Kidney tubule cell (primary cell): ENCODE measurements at regions not wholly inside any gene's neighbourhood (a gene's known extent, or its start where the extent isn't known, plus 50 kb on each side); places are given as distances from the start of the nearest gene placed in this dataset.
A peak's percentile ranks its signal among the peaks of the same experiment; 100 is the strongest.
"Not testable (repeated sequence)": the region's sequence is repeated elsewhere in the genome, so short reads cannot be mapped to it uniquely, and the experiment has no call there.

Experiments used
- DNase-seq: peaks from one replicate; pipeline ENCODE4 v3.0.0-alpha.2; 2018; ENCODE audit warnings: low spot score

DNA sequence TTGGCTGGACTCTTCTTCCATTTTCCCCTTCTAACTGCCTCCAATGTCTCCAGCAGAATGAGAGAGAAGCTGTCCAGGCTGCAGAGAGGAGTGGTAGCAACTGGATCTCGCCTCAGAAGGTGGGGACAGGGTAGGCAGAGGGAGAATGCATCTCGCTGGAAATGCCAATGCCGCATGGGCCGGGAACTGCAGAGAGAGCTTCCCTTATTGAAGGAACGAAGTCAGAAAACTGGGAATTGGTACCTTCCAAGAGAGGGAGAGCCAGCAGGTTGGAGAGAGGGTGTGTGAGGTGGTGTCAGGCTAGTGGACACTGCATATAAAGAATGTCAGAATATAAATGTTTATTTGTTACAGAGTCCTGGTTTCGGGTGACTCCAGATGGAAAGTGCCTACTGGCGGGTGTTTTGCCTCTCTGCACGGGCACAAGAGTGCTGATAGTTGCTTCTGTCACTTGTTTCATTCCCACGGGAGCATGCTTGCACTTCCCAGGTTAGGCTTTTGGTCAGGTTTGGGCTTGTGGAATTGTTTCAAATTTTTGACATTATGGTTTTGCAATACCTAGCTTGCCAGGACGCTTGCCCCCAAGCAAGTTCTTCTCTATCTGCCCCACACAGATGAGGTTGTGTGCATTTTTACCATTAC lies 156.8 kb upstream of the STS start:
- no peak for DNase-seq

GRCh38 chrX:6989858-6990257 lies 157.7 kb upstream of the STS start:
- no peak for DNase-seq

GRCh38 chrX:6988694-6989093 lies 158.8 kb upstream of the STS start:
- DNase-seq = peak; percentile 23

DNA sequence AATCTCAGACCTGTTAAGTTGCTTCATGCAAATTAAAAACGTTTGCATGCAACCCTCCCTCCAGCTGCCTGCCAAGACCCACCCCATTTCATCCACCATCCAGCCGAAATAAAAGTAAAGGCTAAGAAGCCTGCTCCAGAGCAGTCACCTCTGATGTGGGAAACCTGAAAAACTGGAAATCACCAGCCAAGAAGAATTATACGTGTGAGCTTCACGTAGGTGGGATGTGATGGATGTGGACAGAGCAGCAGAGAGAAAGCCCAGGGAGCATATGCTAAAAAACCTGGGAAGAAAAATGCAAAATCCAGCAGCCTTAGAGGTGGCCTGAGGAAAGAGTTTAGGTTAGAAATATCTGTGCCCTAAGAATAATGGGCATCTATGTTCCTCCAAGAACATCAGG lies 160.6 kb upstream of the STS start:
- DNase-seq = no peak

GRCh38 chrX:6985537-6985936 lies 162.0 kb upstream of the STS start:
- no peak for DNase-seq

- DNase-seq = no peak
These were observed 164.1 kb upstream of the STS start for GRCh38 chrX:6983207-6983955.

- DNase-seq = no peak
These were observed 165.7 kb upstream of the STS start for GRCh38 chrX:6981718-6982406.

DNA sequence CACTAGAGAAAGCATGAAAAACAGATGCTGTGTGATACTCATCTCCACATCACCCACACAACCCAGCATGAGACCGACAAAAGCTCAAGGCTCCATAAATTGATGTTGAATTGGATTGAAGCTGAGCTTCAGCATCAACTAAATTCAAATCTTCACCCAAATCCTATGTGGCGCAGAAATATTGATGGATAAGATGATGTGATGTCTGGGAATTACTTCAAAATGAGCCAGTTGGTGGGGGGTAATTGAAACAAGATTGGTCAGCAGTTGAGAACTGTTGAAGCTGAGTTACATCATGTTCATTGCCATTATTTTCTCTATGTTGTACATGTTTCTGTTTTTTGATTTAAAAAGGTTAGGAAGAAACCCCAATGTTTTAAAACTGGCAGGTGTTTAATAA lies 166.5 kb upstream of the STS start:
- DNase-seq = no peak

DNA sequence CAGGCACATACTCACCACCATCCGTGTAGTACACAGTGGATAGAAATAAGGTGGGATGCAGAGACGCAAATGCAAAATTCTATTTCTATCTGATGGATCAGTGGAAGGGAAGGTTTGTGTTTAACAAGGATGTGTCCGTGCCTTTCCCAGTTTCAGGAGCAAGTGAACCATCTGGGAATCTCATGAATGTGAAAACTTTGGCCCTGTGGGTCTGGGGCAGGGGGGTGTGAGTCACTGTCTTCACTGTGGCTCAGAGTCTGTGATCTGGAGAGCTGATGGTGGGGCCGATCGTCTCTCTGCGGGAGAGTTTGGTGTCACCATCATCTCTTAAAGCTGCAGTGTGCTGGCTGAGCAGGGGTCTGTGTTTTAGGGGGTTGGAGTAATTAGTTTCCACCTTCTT lies 179.3 kb upstream of the STS start:
- DNase-seq = peak; percentile 75

DNA sequence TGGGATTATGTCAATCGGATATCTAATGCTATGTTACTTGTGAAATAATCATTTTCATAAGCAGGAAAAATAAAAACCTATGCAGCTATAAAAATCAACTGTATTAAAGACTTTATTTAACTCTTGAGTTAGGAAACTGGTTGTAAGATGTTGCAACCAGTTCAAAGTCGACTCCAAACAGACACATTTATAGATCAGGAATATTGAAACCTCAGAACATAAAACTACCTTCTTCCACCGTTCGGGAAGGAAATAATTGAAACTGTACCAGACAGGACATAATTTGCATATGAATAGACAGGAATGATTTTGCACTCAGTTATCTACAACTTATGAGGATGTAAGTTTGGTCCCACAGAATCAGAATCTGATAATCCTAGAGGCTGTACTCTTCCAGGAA lies 181.8 kb upstream of the STS start:
- no peak for DNase-seq

DNA sequence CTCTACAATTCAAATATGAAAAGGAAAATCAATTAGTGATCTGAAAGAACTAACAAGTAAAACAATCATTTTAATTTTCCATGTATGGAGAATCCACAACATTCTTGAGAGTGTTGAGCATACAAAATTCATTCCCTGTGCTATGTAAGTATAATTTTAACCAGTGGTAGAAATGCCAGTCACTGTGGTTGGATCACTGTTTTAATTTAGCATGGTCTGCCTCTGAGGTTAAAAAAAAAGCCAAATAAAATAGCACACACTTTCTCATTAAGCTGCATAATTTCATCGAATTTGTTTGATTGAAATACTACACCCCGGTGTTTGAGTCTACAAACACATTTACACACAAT lies 185.5 kb upstream of the STS start:
- DNase-seq = no peak

DNA sequence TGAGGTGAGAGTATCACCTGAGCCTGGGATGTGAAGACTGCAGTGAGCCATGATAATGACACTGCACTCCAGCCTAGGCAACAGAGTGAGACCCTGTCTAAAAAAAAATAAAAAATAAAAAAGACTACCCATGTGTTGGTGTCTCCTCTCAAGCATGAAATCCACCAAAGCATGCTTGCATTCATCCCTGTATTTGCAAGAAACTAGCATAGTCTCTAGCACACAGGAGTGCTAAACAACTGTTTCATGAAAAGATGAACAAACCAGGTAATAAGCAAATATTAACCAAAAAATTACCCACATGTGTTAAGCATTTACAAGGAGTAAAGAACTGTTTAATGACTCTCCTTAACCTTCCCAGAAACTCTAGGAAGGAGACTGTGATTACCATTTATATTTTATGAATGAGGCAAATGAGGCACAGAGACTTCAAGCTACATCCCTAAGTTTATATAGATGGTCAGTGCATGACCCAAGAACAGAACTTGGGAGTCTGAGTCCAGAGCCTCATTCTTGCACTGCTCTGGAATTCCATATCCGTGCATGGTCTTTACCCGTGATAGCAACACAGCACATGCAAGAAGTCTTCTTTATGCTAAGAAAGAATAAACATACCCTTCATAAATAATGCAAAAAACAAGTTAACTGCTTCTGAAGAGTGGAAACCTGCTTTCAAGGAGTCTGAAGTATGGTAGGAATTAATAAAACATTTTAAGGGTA lies 186.1 kb upstream of the STS start:
- peak; percentile 64 for DNase-seq

- DNase-seq = no peak
These were observed 188.5 kb upstream of the STS start for GRCh38 chrX:6959006-6959405.

DNA sequence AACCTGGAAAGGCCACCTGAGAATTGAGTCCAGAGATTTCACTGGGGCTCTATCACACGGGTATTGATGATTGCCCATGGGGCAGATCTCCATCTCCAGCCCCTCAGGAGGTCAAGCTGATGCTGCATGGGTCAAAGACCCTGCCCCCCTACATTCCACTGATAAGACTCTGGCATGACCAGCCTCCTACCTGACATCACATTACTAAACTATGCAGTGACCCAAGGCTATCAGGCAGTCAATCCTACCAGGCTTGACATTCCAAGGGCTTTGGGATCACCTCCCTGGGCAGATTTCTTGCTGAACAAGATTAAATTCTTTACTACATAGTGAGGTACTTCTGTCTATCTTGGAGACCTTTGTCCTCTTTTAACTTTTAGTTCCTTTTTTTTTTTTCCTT lies 192.7 kb upstream of the STS start:
- no peak for DNase-seq

- no peak for DNase-seq
These were observed 201.3 kb upstream of the STS start for GRCh38 chrX:6946168-6946567.

- peak; percentile 45 for DNase-seq
These were observed 206.5 kb upstream of the STS start for GRCh38 chrX:6941041-6941440.

- DNase-seq = not testable (repeated sequence)
These were observed 214.6 kb upstream of the STS start for GRCh38 chrX:6932942-6933341.

DNA sequence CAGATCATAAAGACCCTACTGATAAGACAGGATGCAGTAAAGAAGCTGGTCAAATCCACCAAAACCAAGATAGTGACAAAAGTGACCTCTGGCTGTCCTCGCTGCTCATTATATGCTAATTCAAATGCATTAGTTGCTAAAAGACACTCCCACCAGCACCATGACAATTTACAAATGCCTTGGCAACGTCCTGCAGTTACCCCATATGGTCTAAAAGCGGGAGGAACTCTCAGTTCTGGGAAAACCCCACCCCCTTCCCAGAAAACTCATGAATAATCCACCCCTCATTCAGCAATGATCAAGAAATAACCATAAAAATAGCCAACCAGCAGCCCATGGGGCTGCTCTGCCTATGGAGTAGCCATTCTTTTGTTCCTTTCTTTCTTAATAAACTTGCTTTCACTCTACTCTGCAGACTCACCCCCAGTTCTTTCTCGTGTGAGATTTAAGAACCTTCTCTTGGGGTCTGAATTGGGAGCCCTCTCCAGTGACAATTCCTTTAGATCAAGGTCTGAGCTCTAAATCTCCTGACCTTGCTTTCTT lies 217.1 kb upstream of the STS start:
- DNase-seq = no peak

- DNase-seq = no peak
These were observed 223.0 kb upstream of the STS start for GRCh38 chrX:6924443-6925077.

- DNase-seq = no peak
These were observed 229.8 kb upstream of the STS start for GRCh38 chrX:6917666-6918065.

GRCh38 chrX:6910218-6910617 lies 237.3 kb upstream of the STS start:
- no peak for DNase-seq

- DNase-seq = no peak
These were observed 238.1 kb upstream of the STS start for GRCh38 chrX:6909396-6909795.
